ENCODE measurements at regions not wholly inside any gene's neighbourhood (a gene's known extent, or its start where the extent isn't known, plus 50 kb on each side); places are given as distances from the start of the nearest gene placed in this dataset.

- Histone ChIP-seq H3K27ac (no peak overlapping the region), H3K27me3 (no peaks in the 10 kb centered on the region), H3K4me1 (no peaks in the 10 kb centered on the region), H3K9me3 (no peaks in the 10 kb centered on the region), H3K4me3 (no peak overlapping the region), H3K36me3 (no peaks in the 10 kb centered on the region)
- DNase-seq, result no peak
- WGBS, 2 donors, result 47 to 60% methylated on average over 10 of the region's 10 CpGs
- ATAC-seq (ENCODE audit: low FRiP score in 2 of 2), result peak in 1 of 2 donors; percentile 27
- TF ChIP-seq POLR2AphosphoS5 (IDR thresholded peaks at IDR 0.05) (no peak), EP300 (IDR thresholded peaks at IDR 0.05) (no peak), CTCF (IDR thresholded peaks at IDR 0.05) (no peak), POLR2A (IDR thresholded peaks at IDR 0.05) (no peak)
Measured at GRCh38 chr9:96087669-96088299, 212.3 kb downstream of the ERCC6L2 start.

GRCh38 chr9:96086936-96087571, 211.6 kb downstream of the ERCC6L2 start:
- no peaks in the 10 kb centered on the region for H3K4me1 ChIP-seq
- no peak overlapping the region for H3K4me3 ChIP-seq
- TF ChIP-seq EP300 (IDR thresholded peaks at IDR 0.05) (no peak), CTCF (IDR thresholded peaks at IDR 0.05) (no peak)
- ATAC-seq (ENCODE audit: low FRiP score in 2 of 2) (peak in 1 of 2 donors; percentile 11), DNase-seq (no peak)
- H3K9me3 ChIP-seq, result no peaks in the 10 kb centered on the region
- H3K27ac ChIP-seq, result no peak overlapping the region
- H3K27me3 ChIP-seq, result no peaks in the 10 kb centered on the region
- 59 to 72% methylated on average over 12 to 16 of the region's 16 CpGs for WGBS, 2 donors
- H3K36me3 ChIP-seq, result no peaks in the 10 kb centered on the region

- H3K9me3 ChIP-seq, result no peaks in the 10 kb centered on the region
- DNase-seq (no peak), ATAC-seq (ENCODE audit: low FRiP score in 2 of 2) (no peak)
- H3K27me3 ChIP-seq, result no peaks in the 10 kb centered on the region
- no peaks in the 10 kb centered on the region for H3K36me3 ChIP-seq
- H3K4me1 ChIP-seq, result no peaks in the 10 kb centered on the region
- TF ChIP-seq POLR2A (IDR thresholded peaks at IDR 0.05), result no peak
- no peak overlapping the region for H3K27ac ChIP-seq
- 84 to 85% methylated on average over 14 to 16 of the region's 17 CpGs for WGBS, 2 donors
- no peak overlapping the region for H3K4me3 ChIP-seq
Measured at GRCh38 chr9:96085491-96086143, 210.1 kb downstream of the ERCC6L2 start.

- WGBS, 2 donors, result 70 to 75% methylated on average over 4 of the region's 4 CpGs
- no peak for ATAC-seq (ENCODE audit: low FRiP score in 2 of 2)
Measured at GRCh38 chr9:96084331-96084734, 208.8 kb downstream of the ERCC6L2 start.

More at GRCh38 chr9:96084331-96084734, 208.8 kb downstream of the ERCC6L2 start:
- H3K4me3 ChIP-seq, result no peak overlapping the region
- H3K27ac ChIP-seq, result no peak overlapping the region
- H3K27me3 ChIP-seq, result no peaks in the 10 kb centered on the region
- no peak for DNase-seq
- no peaks in the 10 kb centered on the region for H3K9me3 ChIP-seq
- no peaks in the 10 kb centered on the region for H3K4me1 ChIP-seq
- H3K36me3 ChIP-seq, result no peaks in the 10 kb centered on the region
- TF ChIP-seq POLR2AphosphoS5 (IDR thresholded peaks at IDR 0.05) (no peak), POLR2A (IDR thresholded peaks at IDR 0.05) (no peak), EP300 (IDR thresholded peaks at IDR 0.05) (no peak), CTCF (IDR thresholded peaks at IDR 0.05) (no peak)
